GM12865 (cell line): ENCODE measurements at regions not wholly inside any gene's neighbourhood (a gene's known extent, or its start where the extent isn't known, plus 50 kb on each side); places are given as distances from the start of the nearest gene placed in this dataset.

ENCODE experiments used
- DNase-seq: peaks from one replicate; pipeline ENCODE4 v3.0.0; 2010; ENCODE audit warnings: low read depth
- H3K4me3 ChIP-seq: 2 replicates; pipeline ENCODE4 v1.5.1; 2011; ENCODE audit warnings: mild to moderate bottlenecking, low read depth, low read length, control low read depth
- CTCF ChIP-seq: IDR thresholded peaks from 2 replicates; pipeline ENCODE4 v1.5.1; 2011; ENCODE audit warnings: low read length, control low read depth, low read depth, inconsistent platforms; ENCODE audit not compliant: insufficient read depth; ENCODE audit errors: missing control alignments

- DNase-seq = no peak
- H3K4me3 ChIP-seq = no peak overlapping the region
- TF ChIP-seq CTCF = no peak
These were observed 243.4 kb downstream of the NXPE2 start for GRCh38 chr11:114921697-114922096.

GRCh38 chr11:114924042-114924441 lies 245.7 kb downstream of the NXPE2 start:
- no peak for DNase-seq

GRCh38 chr11:114925591-114925990 lies 247.3 kb downstream of the NXPE2 start:
- TF ChIP-seq CTCF = no peak

More at GRCh38 chr11:114924042-114924441, 245.7 kb downstream of the NXPE2 start:
- H3K4me3 ChIP-seq = no peak overlapping the region
- TF ChIP-seq CTCF = no peak

GRCh38 chr11:114928260-114928870 lies 250.0 kb downstream of the NXPE2 start:
- no peak for TF ChIP-seq CTCF
- H3K4me3 ChIP-seq = no peak overlapping the region
- DNase-seq = no peak

More at GRCh38 chr11:114925591-114925990, 247.3 kb downstream of the NXPE2 start:
- H3K4me3 ChIP-seq = no peak overlapping the region
- no peak for DNase-seq

- no peak for DNase-seq
These were observed 251.1 kb downstream of the NXPE2 start for GRCh38 chr11:114929351-114930000.

GRCh38 chr11:114938799-114939198 lies 260.5 kb downstream of the NXPE2 start:
- DNase-seq = no peak
- TF ChIP-seq CTCF = no peak
- H3K4me3 ChIP-seq = no peak overlapping the region

More at GRCh38 chr11:114929351-114930000, 251.1 kb downstream of the NXPE2 start:
- H3K4me3 ChIP-seq = no peak overlapping the region
- TF ChIP-seq CTCF = no peak
